H1 (cell line): ENCODE measurements at regions not wholly inside any gene's neighbourhood (a gene's known extent, or its start where the extent isn't known, plus 50 kb on each side); places are given as distances from the start of the nearest gene placed in this dataset.

ENCODE experiments used
- EGR1 ChIP-seq: IDR thresholded peaks from 2 replicates; pipeline ENCODE4 v1.6.1; 2011; ENCODE audit warnings: low read depth, low read length, borderline replicate concordance
- KDM1A ChIP-seq: fragments of 200-600, 300-600 bp; sonication (generic); IDR thresholded peaks from 2 replicates; pipeline ENCODE4 v1.7.1; 2016; ENCODE audit warnings: mild to moderate bottlenecking, low read length, borderline replicate concordance
- POLR2AphosphoS5 ChIP-seq: IDR thresholded peaks from 2 replicates; pipeline ENCODE4 v1.6.1; 2011; ENCODE audit warnings: low read depth, low read length
- TAF1 ChIP-seq: IDR thresholded peaks from 2 replicates; pipeline ENCODE4 v1.6.1; 2011; ENCODE audit warnings: mild to moderate bottlenecking, low read depth, low read length
- TEAD4 ChIP-seq: IDR thresholded peaks from 2 replicates; pipeline ENCODE4 v1.6.1; 2012; ENCODE audit warnings: low read depth, low read length, inconsistent platforms, mixed read lengths
- YY1 ChIP-seq: IDR thresholded peaks from 2 replicates; pipeline ENCODE4 v1.6.1; 2011; ENCODE audit warnings: low read depth, mild to moderate bottlenecking, low read length
- TF ChIP-seq, protein P1 (sequence below), 3 experiments: IDR thresholded peaks; 1 replicate in 2 of 3; 2 replicates in 1 of 3; pipeline versions ENCODE4 v1.5.1 to v1.6.1; 2011; ENCODE audit warnings: low read length in 3 of 3, mild to moderate bottlenecking in 3 of 3, inconsistent platforms in 2 of 3, low read depth in 1 of 3, moderate library complexity in 1 of 3; ENCODE audit not compliant: insufficient read depth in 1 of 3; ENCODE audit errors: control extremely low read depth in 1 of 3

DNA sequence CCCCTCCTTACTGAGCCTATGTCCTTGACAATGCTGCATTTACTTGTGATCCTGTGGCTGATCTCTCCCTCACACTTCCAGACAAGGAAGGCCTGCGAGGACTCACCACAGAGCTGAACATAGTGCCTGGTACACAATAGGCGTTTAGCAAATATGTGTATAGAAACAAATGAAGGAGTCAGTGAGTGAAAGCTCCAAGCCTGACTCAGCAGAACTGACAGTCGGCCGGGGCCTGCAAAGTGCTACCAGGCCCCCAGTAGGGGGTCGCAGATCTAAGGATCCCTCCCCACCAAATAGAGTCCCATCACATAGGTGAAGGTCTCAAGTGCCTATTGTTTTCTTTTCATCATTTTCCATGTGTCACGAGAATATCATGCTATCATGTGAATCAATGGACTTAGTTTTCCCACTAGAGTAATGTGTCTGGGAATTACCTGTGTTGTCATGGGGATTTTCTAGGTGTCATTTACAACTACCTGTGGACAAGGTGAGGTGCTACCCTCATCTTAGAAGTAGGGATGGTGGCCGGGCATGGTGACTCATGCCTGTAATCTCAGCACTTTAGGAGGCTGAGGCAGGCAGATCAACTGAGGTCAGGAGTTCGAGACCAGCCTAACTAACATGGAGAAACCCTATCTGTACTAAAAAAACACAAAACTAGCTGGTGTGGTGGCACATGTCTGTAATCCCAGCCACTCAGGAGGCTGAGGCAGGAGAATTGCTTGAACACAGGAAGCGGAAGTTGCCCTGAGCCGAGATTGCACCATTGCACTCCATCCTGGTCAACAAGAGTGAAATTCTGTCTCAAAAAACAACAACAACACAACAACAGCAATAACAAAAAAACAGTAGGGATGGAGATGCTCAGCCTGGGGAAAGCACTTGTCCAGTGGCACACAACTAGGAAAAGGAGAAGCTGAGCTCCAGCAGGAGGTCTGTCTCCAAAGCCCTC lies 50.3 kb upstream of the CYP2A7 start:
- TF ChIP-seq, protein P1, sequence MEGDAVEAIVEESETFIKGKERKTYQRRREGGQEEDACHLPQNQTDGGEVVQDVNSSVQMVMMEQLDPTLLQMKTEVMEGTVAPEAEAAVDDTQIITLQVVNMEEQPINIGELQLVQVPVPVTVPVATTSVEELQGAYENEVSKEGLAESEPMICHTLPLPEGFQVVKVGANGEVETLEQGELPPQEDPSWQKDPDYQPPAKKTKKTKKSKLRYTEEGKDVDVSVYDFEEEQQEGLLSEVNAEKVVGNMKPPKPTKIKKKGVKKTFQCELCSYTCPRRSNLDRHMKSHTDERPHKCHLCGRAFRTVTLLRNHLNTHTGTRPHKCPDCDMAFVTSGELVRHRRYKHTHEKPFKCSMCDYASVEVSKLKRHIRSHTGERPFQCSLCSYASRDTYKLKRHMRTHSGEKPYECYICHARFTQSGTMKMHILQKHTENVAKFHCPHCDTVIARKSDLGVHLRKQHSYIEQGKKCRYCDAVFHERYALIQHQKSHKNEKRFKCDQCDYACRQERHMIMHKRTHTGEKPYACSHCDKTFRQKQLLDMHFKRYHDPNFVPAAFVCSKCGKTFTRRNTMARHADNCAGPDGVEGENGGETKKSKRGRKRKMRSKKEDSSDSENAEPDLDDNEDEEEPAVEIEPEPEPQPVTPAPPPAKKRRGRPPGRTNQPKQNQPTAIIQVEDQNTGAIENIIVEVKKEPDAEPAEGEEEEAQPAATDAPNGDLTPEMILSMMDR (IDR thresholded peaks at IDR 0.05; ENCODE audit: control extremely low read depth in 1 of 3, insufficient read depth in 1 of 3, low read depth in 1 of 3, low read length in 3 of 3): no peak
- TF ChIP-seq TEAD4 (no peak), POLR2AphosphoS5 (no peak), EGR1 (no peak), TAF1 (no peak), KDM1A (no peak), YY1 (no peak)
